ENCODE measurements at regions not wholly inside any gene's neighbourhood (a gene's known extent, or its start where the extent isn't known, plus 50 kb on each side); places are given as distances from the start of the nearest gene placed in this dataset.
"Not testable (repeated sequence)": the region's sequence is repeated elsewhere in the genome, so short reads cannot be mapped to it uniquely, and the experiment has no call there.

- no peak overlapping the region for H3K4me3 ChIP-seq (ENCODE audit: low read depth, low read length)
- DNase-seq (ENCODE audit: low read depth): no peak
- no peak for TF ChIP-seq CTCF (IDR thresholded peaks at IDR 0.05; ENCODE audit: low read depth, low read length, missing control alignments)
These were observed 277.8 kb upstream of the MAGEB18 start for GRCh38 chrX:25860322-25860721.

GRCh38 chrX:25869761-25870160, 268.4 kb upstream of the MAGEB18 start:
- no peak for DNase-seq (ENCODE audit: low read depth)
- TF ChIP-seq CTCF (IDR thresholded peaks at IDR 0.05; ENCODE audit: low read depth, low read length, missing control alignments): no peak
- H3K4me3 ChIP-seq (ENCODE audit: low read depth, low read length): no peak overlapping the region

GRCh38 chrX:25872786-25873185, 265.4 kb upstream of the MAGEB18 start:
- no peak for DNase-seq (ENCODE audit: low read depth)
- H3K4me3 ChIP-seq (ENCODE audit: low read depth, low read length): no peak overlapping the region
- no peak for TF ChIP-seq CTCF (IDR thresholded peaks at IDR 0.05; ENCODE audit: low read depth, low read length, missing control alignments)

- no peak for TF ChIP-seq CTCF (IDR thresholded peaks at IDR 0.05; ENCODE audit: low read depth, low read length, missing control alignments)
- DNase-seq (ENCODE audit: low read depth): no peak
These were observed 264.9 kb upstream of the MAGEB18 start for GRCh38 chrX:25873196-25873595.

GRCh38 chrX:25878806-25879205, 259.3 kb upstream of the MAGEB18 start:
- TF ChIP-seq CTCF (IDR thresholded peaks at IDR 0.05; ENCODE audit: low read depth, low read length, missing control alignments): no peak
- H3K4me3 ChIP-seq (ENCODE audit: low read depth, low read length): no peak overlapping the region
- no peak for DNase-seq (ENCODE audit: low read depth)

More at GRCh38 chrX:25873196-25873595, 264.9 kb upstream of the MAGEB18 start:
- H3K4me3 ChIP-seq (ENCODE audit: low read depth, low read length): no peak overlapping the region

GRCh38 chrX:25882503-25882902, 255.6 kb upstream of the MAGEB18 start:
- H3K4me3 ChIP-seq (ENCODE audit: low read depth, low read length); DNase-seq (ENCODE audit: low read depth): not testable (repeated sequence)

GRCh38 chrX:25897758-25898157, 240.4 kb upstream of the MAGEB18 start:
- DNase-seq (ENCODE audit: low read depth): no peak
- H3K4me3 ChIP-seq (ENCODE audit: low read depth, low read length): no peak overlapping the region

GRCh38 chrX:25905728-25906127, 232.4 kb upstream of the MAGEB18 start:
- DNase-seq (ENCODE audit: low read depth): not testable (repeated sequence)

More at GRCh38 chrX:25897758-25898157, 240.4 kb upstream of the MAGEB18 start:
- no peak for TF ChIP-seq CTCF (IDR thresholded peaks at IDR 0.05; ENCODE audit: low read depth, low read length, missing control alignments)

More at GRCh38 chrX:25905728-25906127, 232.4 kb upstream of the MAGEB18 start:
- not testable (repeated sequence) for H3K4me3 ChIP-seq (ENCODE audit: low read depth, low read length)

Data from GM12864 (cell line).